Stimulated activated naive CD8-positive, alpha-beta T cell treated with anti-CD3 and anti-CD28 coated beads, Interleukin-15, Interleukin-2, amounts not matched to agents 100 ng/mL and 50 ng/mL, for 24 hours (primary cell): ENCODE measurements at regions not wholly inside any gene's neighbourhood (a gene's known extent, or its start where the extent isn't known, plus 50 kb on each side); places are given as distances from the start of the nearest gene placed in this dataset.

Experiments
- H3K27ac Mint-ChIP-seq: one replicate; pipeline ENCODE4 v1.8.0; 2021; ENCODE audit warnings: mild to moderate bottlenecking, mixed read lengths
- H3K27me3 Mint-ChIP-seq: one replicate; pipeline ENCODE4 v1.8.0; 2021; ENCODE audit warnings: mixed read lengths
- H3K36me3 Mint-ChIP-seq: one replicate; pipeline ENCODE4 v1.8.0; 2021; ENCODE audit warnings: low read depth, mixed read lengths
- H3K4me1 Mint-ChIP-seq: one replicate; pipeline ENCODE4 v1.8.0; 2021; ENCODE audit warnings: low read depth, mixed read lengths
- H3K4me3 Mint-ChIP-seq: one replicate; pipeline ENCODE4 v1.8.0; 2021; ENCODE audit warnings: mild to moderate bottlenecking, mixed read lengths
- H3K9me3 Mint-ChIP-seq: one replicate; pipeline ENCODE4 v1.8.0; 2021; ENCODE audit warnings: mixed read lengths

GRCh38 chr21:29465546-29465945, 166.8 kb downstream of the BACH1 start:
- Mint-ChIP-seq H3K27me3 (no peaks in the 10 kb centered on the region), H3K4me1 (no peaks in the 10 kb centered on the region), H3K36me3 (peaks cover 28% of the 10 kb centered on the region), H3K9me3 (no peaks in the 10 kb centered on the region), H3K4me3 (no peak overlapping the region), H3K27ac (no peak overlapping the region)

DNA sequence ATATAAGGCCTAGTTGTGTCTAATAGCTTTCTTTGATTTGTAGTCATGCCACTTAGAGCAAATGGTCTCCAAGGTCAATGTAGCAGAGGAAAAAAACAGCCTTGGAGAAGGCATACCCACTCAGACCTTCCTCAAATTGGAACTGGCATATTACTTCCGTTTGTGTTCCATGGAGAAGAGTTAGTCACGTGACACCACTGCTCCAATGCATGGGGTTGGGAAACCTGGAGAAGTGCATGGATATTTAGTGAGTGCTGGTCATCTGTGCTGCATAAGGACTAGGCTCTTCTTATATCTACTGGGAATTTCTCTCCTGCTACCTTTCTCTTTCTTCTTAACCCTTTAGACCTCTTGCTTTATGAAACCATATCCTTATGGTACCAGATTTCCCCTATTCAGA, 167.8 kb downstream of the BACH1 start:
- H3K36me3 Mint-ChIP-seq = peaks cover 19% of the 10 kb centered on the region
- H3K9me3 Mint-ChIP-seq = no peaks in the 10 kb centered on the region
- no peaks in the 10 kb centered on the region for H3K27me3 Mint-ChIP-seq
- no peaks in the 10 kb centered on the region for H3K4me1 Mint-ChIP-seq
- no peak overlapping the region for H3K27ac Mint-ChIP-seq
- no peak overlapping the region for H3K4me3 Mint-ChIP-seq

DNA sequence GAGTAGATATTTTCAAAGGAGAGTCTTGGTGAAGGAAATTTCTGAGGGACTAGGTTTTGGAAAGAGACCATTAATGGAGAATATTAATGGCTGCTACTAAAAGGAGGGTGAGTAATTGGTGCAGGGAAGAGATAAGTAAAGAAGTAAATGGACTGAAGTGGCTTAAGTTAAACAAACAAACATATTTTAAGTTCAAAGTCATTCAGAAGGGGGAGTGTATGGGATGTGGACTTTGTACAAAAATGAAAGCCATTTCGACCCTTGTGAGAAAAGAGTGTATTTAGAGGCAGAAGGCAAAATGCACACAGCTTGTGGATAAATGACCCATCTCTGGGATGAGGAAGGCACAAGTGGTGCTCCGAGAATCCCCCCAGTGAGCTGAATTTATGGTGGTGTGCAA, 171.7 kb downstream of the BACH1 start:
- Mint-ChIP-seq H3K27ac (no peak overlapping the region), H3K36me3 (peaks cover 13% of the 10 kb centered on the region), H3K4me3 (no peak overlapping the region), H3K9me3 (no peaks in the 10 kb centered on the region), H3K27me3 (no peaks in the 10 kb centered on the region), H3K4me1 (no peaks in the 10 kb centered on the region)

DNA sequence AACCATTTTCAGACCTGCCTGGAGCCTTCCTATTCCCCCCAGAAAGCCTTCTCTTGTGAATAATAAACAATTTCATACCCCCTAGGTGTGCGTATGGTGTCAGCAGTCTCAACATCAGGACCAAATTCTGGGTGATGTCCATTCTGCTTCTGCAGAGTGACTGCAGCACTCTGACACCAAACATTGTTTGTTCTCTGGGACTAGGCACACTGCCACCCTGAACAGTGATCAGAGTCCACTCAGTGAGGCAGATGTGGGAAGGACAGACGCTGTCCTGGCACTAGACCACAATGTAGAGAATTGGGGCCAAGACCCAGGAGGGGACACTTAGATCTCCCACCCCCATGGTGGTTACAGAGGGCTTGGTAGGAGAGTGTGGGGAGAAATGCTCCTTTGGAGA, 175.1 kb downstream of the BACH1 start:
- Mint-ChIP-seq H3K4me3 (no peak overlapping the region), H3K27me3 (no peaks in the 10 kb centered on the region), H3K36me3 (no peaks in the 10 kb centered on the region), H3K4me1 (peaks cover 7% of the 10 kb centered on the region), H3K27ac (no peak overlapping the region), H3K9me3 (no peaks in the 10 kb centered on the region)

DNA sequence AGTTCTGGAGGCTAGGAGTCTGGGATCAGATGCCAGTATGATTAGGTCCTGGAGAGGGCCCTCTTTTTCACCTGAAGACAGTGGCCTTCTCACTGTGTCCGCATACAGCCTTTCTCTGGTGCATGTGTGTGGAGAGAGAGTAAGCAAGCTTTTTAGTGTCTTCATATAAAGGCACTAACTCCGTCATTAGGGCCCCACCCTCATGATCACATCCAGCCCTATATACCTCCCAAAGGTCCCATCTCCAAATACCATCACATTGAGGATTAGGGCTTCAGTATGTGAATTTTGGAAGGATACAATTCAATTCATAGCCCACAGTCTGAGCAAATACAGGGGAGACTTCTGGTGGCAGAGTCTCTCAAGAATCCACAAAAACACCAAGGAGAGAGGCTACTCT, 176.6 kb downstream of the BACH1 start:
- Mint-ChIP-seq H3K27ac (no peak overlapping the region), H3K4me3 (no peak overlapping the region), H3K9me3 (no peaks in the 10 kb centered on the region), H3K4me1 (peaks cover 7% of the 10 kb centered on the region), H3K36me3 (no peaks in the 10 kb centered on the region), H3K27me3 (no peaks in the 10 kb centered on the region)

GRCh38 chr21:29477347-29477746, 178.6 kb downstream of the BACH1 start:
- H3K4me1 Mint-ChIP-seq = peaks cover 7% of the 10 kb centered on the region
- H3K36me3 Mint-ChIP-seq = peaks cover 5% of the 10 kb centered on the region
- no peaks in the 10 kb centered on the region for H3K27me3 Mint-ChIP-seq
- no peak overlapping the region for H3K4me3 Mint-ChIP-seq
- H3K27ac Mint-ChIP-seq = no peak overlapping the region
- H3K9me3 Mint-ChIP-seq = no peaks in the 10 kb centered on the region

- Mint-ChIP-seq H3K27ac (no peak overlapping the region), H3K36me3 (peaks cover 9% of the 10 kb centered on the region), H3K4me3 (no peak overlapping the region), H3K4me1 (peaks cover 7% of the 10 kb centered on the region), H3K9me3 (peaks cover 4% of the 10 kb centered on the region), H3K27me3 (no peaks in the 10 kb centered on the region)
Measured at GRCh38 chr21:29477941-29478340, 179.2 kb downstream of the BACH1 start.

- peaks cover 9% of the 10 kb centered on the region for H3K9me3 Mint-ChIP-seq
- H3K4me1 Mint-ChIP-seq = peaks cover 7% of the 10 kb centered on the region
- no peaks in the 10 kb centered on the region for H3K27me3 Mint-ChIP-seq
- no peak overlapping the region for H3K4me3 Mint-ChIP-seq
- H3K27ac Mint-ChIP-seq = no peak overlapping the region
- H3K36me3 Mint-ChIP-seq = peaks cover 31% of the 10 kb centered on the region
Measured at GRCh38 chr21:29481081-29481480, 182.4 kb downstream of the BACH1 start.

- peaks cover 9% of the 10 kb centered on the region for H3K9me3 Mint-ChIP-seq
- H3K4me1 Mint-ChIP-seq = peaks cover 2% of the 10 kb centered on the region
- H3K36me3 Mint-ChIP-seq = peaks cover 31% of the 10 kb centered on the region
- H3K27ac Mint-ChIP-seq = no peak overlapping the region
- H3K27me3 Mint-ChIP-seq = no peaks in the 10 kb centered on the region
- no peak overlapping the region for H3K4me3 Mint-ChIP-seq
Measured at GRCh38 chr21:29481641-29482040, 182.9 kb downstream of the BACH1 start.

DNA sequence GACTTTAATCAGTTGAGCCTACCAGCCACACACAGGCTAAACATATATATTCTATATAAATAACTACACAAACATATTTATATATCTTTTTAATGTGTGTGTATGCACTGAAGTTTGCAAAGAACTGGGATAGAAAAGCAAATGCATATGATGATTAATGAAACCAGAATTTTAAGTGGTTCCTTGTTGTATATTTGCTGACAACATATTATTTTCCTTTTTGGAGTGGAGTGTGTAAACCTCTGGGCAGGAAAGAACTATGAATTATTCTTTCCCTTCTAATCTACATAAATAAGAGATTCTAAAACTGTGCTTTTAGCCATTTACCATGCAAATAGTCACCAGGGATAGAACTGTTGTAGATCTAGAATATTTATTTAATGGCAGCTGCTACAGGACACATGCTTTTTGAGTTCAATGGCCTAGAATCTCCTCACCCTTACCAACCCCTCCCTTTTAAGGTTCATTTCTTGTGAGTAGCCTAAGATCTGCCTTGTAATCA, 187.6 kb downstream of the BACH1 start:
- no peak overlapping the region for H3K27ac Mint-ChIP-seq
- H3K4me1 Mint-ChIP-seq = no peaks in the 10 kb centered on the region
- H3K36me3 Mint-ChIP-seq = peaks cover 31% of the 10 kb centered on the region
- H3K27me3 Mint-ChIP-seq = no peaks in the 10 kb centered on the region
- no peak overlapping the region for H3K4me3 Mint-ChIP-seq
- H3K9me3 Mint-ChIP-seq = peaks cover 9% of the 10 kb centered on the region
